ENCODE measurements at regions not wholly inside any gene's neighbourhood (a gene's known extent, or its start where the extent isn't known, plus 50 kb on each side); places are given as distances from the start of the nearest gene placed in this dataset.

DNA sequence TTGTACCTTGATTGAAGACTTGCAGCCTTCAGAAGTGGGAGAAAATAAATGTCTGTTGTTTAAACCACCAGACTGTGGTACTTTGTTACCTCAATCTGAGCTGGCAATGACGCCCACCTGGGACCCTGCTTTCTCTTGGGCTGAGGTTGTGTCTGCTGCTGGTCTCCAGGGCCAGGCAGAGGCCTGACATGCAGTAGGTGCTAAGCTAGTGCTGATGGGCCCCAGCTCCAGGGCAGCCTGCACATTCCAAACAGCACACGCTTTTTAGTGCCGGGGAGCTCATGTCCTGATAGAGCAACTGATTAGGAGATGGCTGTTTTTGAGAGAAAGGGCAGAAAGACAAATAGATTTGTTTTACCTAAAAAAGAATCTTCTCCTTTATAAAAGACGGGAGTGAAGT is 664.0 kb upstream of the HS6ST1 start:
- no peaks in the 10 kb centered on the region for H3K9me3 ChIP-seq (ENCODE audit: low read depth)
- H2AFZ ChIP-seq: no peak overlapping the region
- no peaks in the 10 kb centered on the region for H3K9me2 ChIP-seq (replicated peaks; ENCODE audit: insufficient read depth)
- no peak overlapping the region for H3K4me2 ChIP-seq
- no peak overlapping the region for H3K27ac ChIP-seq
- WGBS (ENCODE audit: low lambda C conversion rate, missing lambda C conversion rate): 60% methylated on average over 4 of the region's 4 CpGs
- DNase-seq (ENCODE audit: low spot score): no peak
- no peaks in the 10 kb centered on the region for H4K20me1 ChIP-seq (ENCODE audit: insufficient read depth, poor library complexity, severe bottlenecking)
- no peak for TF ChIP-seq EZH2phosphoT487 (IDR thresholded peaks at IDR 0.05; ENCODE audit: low read depth, severe bottlenecking, unreplicated experiment)
- no peaks in the 10 kb centered on the region for H3K4me1 ChIP-seq (ENCODE audit: insufficient read depth)
- H3K4me3 ChIP-seq: no peak overlapping the region
- no peaks in the 10 kb centered on the region for H3K27me3 ChIP-seq
- no peaks in the 10 kb centered on the region for H3K36me3 ChIP-seq (replicated peaks; ENCODE audit: insufficient read depth, low read depth)
- H3K79me2 ChIP-seq: no peaks in the 10 kb centered on the region

DNA sequence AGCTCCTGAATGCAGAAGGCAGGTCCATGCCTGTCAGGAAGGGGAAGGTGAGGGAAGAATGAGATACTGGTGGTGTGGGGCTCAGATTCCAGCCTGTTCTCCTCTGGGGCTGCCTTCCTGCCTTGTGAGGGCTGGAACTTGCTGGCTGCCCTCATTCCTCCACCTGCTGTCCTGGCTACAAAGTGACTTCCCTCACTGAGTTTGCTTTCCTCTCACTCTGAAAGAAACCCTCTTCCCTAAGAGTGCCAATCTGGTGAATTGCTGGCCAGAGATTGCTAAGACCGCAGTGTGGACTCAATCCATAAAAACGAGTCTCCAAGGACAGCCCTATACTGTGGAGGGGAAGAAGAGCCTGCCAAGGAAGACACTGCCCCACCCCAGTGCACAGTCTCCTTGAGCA is 664.4 kb upstream of the HS6ST1 start:
- H3K36me3 ChIP-seq (replicated peaks; ENCODE audit: insufficient read depth, low read depth): no peaks in the 10 kb centered on the region
- no peak overlapping the region for H3K4me3 ChIP-seq
- no peak for DNase-seq (ENCODE audit: low spot score)
- H3K27ac ChIP-seq: no peak overlapping the region
- no peaks in the 10 kb centered on the region for H3K4me1 ChIP-seq (ENCODE audit: insufficient read depth)
- no peaks in the 10 kb centered on the region for H3K9me2 ChIP-seq (replicated peaks; ENCODE audit: insufficient read depth)
- no peaks in the 10 kb centered on the region for H3K79me2 ChIP-seq
- no peak overlapping the region for H3K4me2 ChIP-seq
- 83% methylated on average over 2 of the region's 2 CpGs for WGBS (ENCODE audit: low lambda C conversion rate, missing lambda C conversion rate)
- H2AFZ ChIP-seq: no peak overlapping the region
- H4K20me1 ChIP-seq (ENCODE audit: insufficient read depth, poor library complexity, severe bottlenecking): no peaks in the 10 kb centered on the region
- TF ChIP-seq, protein P1, sequence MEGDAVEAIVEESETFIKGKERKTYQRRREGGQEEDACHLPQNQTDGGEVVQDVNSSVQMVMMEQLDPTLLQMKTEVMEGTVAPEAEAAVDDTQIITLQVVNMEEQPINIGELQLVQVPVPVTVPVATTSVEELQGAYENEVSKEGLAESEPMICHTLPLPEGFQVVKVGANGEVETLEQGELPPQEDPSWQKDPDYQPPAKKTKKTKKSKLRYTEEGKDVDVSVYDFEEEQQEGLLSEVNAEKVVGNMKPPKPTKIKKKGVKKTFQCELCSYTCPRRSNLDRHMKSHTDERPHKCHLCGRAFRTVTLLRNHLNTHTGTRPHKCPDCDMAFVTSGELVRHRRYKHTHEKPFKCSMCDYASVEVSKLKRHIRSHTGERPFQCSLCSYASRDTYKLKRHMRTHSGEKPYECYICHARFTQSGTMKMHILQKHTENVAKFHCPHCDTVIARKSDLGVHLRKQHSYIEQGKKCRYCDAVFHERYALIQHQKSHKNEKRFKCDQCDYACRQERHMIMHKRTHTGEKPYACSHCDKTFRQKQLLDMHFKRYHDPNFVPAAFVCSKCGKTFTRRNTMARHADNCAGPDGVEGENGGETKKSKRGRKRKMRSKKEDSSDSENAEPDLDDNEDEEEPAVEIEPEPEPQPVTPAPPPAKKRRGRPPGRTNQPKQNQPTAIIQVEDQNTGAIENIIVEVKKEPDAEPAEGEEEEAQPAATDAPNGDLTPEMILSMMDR (IDR thresholded peaks at IDR 0.05; ENCODE audit: poor library complexity): no peak
- TF ChIP-seq EZH2 (IDR thresholded peaks at IDR 0.05; ENCODE audit: borderline replicate concordance) (no peak), EZH2phosphoT487 (IDR thresholded peaks at IDR 0.05; ENCODE audit: low read depth, severe bottlenecking, unreplicated experiment) (no peak)
- H3K27me3 ChIP-seq: no peaks in the 10 kb centered on the region
- no peaks in the 10 kb centered on the region for H3K9me3 ChIP-seq (ENCODE audit: low read depth)

DNA sequence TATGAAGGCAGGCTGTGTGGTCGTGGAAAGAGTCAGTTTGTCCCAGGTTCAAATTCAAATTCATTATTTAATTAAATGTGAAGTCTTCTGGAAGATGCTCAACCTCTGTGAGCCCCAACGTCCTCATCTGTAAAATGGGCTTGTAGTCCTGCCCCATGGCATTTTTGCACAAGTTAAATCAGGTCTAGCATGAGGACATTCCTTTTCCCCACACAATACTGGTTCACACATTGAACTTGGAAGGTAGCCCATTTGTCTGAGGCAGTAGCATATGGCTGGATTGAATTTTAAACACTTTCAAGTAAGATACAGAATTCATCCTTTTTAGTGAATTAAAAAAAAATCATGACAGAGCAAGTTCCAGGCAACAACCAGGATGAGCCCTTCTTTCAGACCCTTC is 665.4 kb upstream of the HS6ST1 start:
- H3K4me2 ChIP-seq: no peak overlapping the region
- H2AFZ ChIP-seq: no peak overlapping the region
- DNase-seq (ENCODE audit: low spot score): no peak
- no peaks in the 10 kb centered on the region for H3K9me2 ChIP-seq (replicated peaks; ENCODE audit: insufficient read depth)
- 90% methylated on average over 2 of the region's 2 CpGs for WGBS (ENCODE audit: low lambda C conversion rate, missing lambda C conversion rate)
- H3K27me3 ChIP-seq: no peaks in the 10 kb centered on the region
- TF ChIP-seq EZH2phosphoT487 (IDR thresholded peaks at IDR 0.05; ENCODE audit: low read depth, severe bottlenecking, unreplicated experiment): no peak
- TF ChIP-seq, protein P1 (IDR thresholded peaks at IDR 0.05; ENCODE audit: poor library complexity): no peak
- no peak for TF ChIP-seq EZH2 (IDR thresholded peaks at IDR 0.05; ENCODE audit: borderline replicate concordance)
- no peak overlapping the region for H3K4me3 ChIP-seq
- no peaks in the 10 kb centered on the region for H3K36me3 ChIP-seq (replicated peaks; ENCODE audit: insufficient read depth, low read depth)
- H3K27ac ChIP-seq: no peak overlapping the region
- H3K9me3 ChIP-seq (ENCODE audit: low read depth): no peaks in the 10 kb centered on the region
- H3K4me1 ChIP-seq (ENCODE audit: insufficient read depth): no peaks in the 10 kb centered on the region
- no peaks in the 10 kb centered on the region for H4K20me1 ChIP-seq (ENCODE audit: insufficient read depth, poor library complexity, severe bottlenecking)
- no peaks in the 10 kb centered on the region for H3K79me2 ChIP-seq

DNA sequence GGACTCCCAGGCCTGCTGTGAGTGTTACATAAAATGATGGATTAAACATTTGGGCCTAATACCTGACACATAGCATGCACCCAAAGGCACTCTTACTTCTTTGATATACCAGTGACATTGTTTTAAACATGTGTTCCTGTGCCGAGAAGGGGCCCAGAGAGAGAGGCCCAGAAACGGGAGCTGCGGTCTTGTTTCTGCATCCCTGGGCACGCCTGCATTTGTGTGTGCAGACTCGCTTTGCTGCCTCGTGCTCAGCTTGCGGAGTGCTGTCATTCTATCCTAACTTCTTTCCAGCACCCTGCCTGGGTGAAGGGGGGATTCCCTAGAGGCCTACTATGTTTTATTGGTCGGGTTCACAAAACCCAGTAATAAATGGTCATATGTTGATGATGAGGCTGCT is 666.2 kb upstream of the HS6ST1 start:
- no peak for DNase-seq (ENCODE audit: low spot score)
- H3K79me2 ChIP-seq: no peaks in the 10 kb centered on the region
- 90% methylated on average over 8 of the region's 8 CpGs for WGBS (ENCODE audit: low lambda C conversion rate, missing lambda C conversion rate)
- no peak overlapping the region for H3K27ac ChIP-seq
- no peak overlapping the region for H3K4me2 ChIP-seq
- H3K27me3 ChIP-seq: no peaks in the 10 kb centered on the region
- H3K4me1 ChIP-seq (ENCODE audit: insufficient read depth): no peaks in the 10 kb centered on the region
- TF ChIP-seq EZH2 (IDR thresholded peaks at IDR 0.05; ENCODE audit: borderline replicate concordance): no peak
- no peaks in the 10 kb centered on the region for H4K20me1 ChIP-seq (ENCODE audit: insufficient read depth, poor library complexity, severe bottlenecking)
- H3K36me3 ChIP-seq (replicated peaks; ENCODE audit: insufficient read depth, low read depth): no peaks in the 10 kb centered on the region
- no peaks in the 10 kb centered on the region for H3K9me2 ChIP-seq (replicated peaks; ENCODE audit: insufficient read depth)
- H2AFZ ChIP-seq: no peak overlapping the region
- H3K9me3 ChIP-seq (ENCODE audit: low read depth): no peaks in the 10 kb centered on the region
- no peak overlapping the region for H3K4me3 ChIP-seq
